Coronary artery (tissue), 2 donors: ENCODE measurements at regions not wholly inside any gene's neighbourhood (a gene's known extent, or its start where the extent isn't known, plus 50 kb on each side); places are given as distances from the start of the nearest gene placed in this dataset.
"Not testable (repeated sequence)": the region's sequence is repeated elsewhere in the genome, so short reads cannot be mapped to it uniquely, and the experiment has no call there.

Experiments used
- DNase-seq: peaks from one replicate; pipeline ENCODE4 v3.0.0-alpha.2; 2017; ENCODE audit warnings: low spot score
- H3K27ac ChIP-seq, 2 donors: fragments of 200-600 bp; sonication (generic); one replicate each; pipeline ENCODE4 v1.5.1; 2016 to 2019
- H3K4me3 ChIP-seq: fragments of 200-600 bp; sonication (generic); 2 replicates; pipeline ENCODE4 v1.5.1; 2016; ENCODE audit warnings: mild to moderate bottlenecking, moderate library complexity
- CTCF ChIP-seq: fragments of 200-600 bp; sonication (generic); IDR thresholded peaks from one replicate; pipeline ENCODE4 v1.5.1; 2019; ENCODE audit warnings: antibody characterized with exemption

- no peak overlapping the region for H3K27ac ChIP-seq
- peak overlapping the region; percentile 22 for H3K4me3 ChIP-seq
- no peak for DNase-seq
- no peak for TF ChIP-seq CTCF
These were observed 177.3 kb upstream of the KL start for GRCh38 chr13:32838945-32839344.

- H3K4me3 ChIP-seq: no peak overlapping the region
These were observed 176.1 kb upstream of the KL start for GRCh38 chr13:32840113-32840512.

GRCh38 chr13:32840989-32841713, 175.1 kb upstream of the KL start:
- H3K4me3 ChIP-seq: no peak overlapping the region
- TF ChIP-seq CTCF: no peak
- no peak for DNase-seq
- H3K27ac ChIP-seq: no peak overlapping the region

More at GRCh38 chr13:32840113-32840512, 176.1 kb upstream of the KL start:
- no peak overlapping the region for H3K27ac ChIP-seq
- DNase-seq: no peak
- TF ChIP-seq CTCF: no peak

- no peak for TF ChIP-seq CTCF
- DNase-seq: no peak
- H3K27ac ChIP-seq: no peak overlapping the region
- no peak overlapping the region for H3K4me3 ChIP-seq
These were observed 170.0 kb upstream of the KL start for GRCh38 chr13:32845952-32846950.

- not testable (repeated sequence) for H3K4me3 ChIP-seq, DNase-seq, H3K27ac ChIP-seq
These were observed 168.2 kb upstream of the KL start for GRCh38 chr13:32847976-32848375.

- DNase-seq: no peak
- no peak overlapping the region for H3K27ac ChIP-seq
- no peak for TF ChIP-seq CTCF
These were observed 166.9 kb upstream of the KL start for GRCh38 chr13:32849369-32849768.

GRCh38 chr13:32850316-32851052, 165.7 kb upstream of the KL start:
- no peak overlapping the region for H3K4me3 ChIP-seq
- DNase-seq: no peak
- no peak overlapping the region for H3K27ac ChIP-seq
- no peak for TF ChIP-seq CTCF

More at GRCh38 chr13:32849369-32849768, 166.9 kb upstream of the KL start:
- H3K4me3 ChIP-seq: no peak overlapping the region
